Ovary (tissue), 3 donors: ENCODE measurements at regions not wholly inside any gene's neighbourhood (a gene's known extent, or its start where the extent isn't known, plus 50 kb on each side); places are given as distances from the start of the nearest gene placed in this dataset.

Experiments
- CTCF ChIP-seq, 3 donors: fragments of 450-650 bp in 2 of 3; fragments of 200-600 bp in 1 of 3; IDR thresholded peaks; one replicate each; pipeline versions ENCODE4 v1.5.1 to v1.8.0; 2016 to 2022; ENCODE audit warnings: antibody characterized with exemption in 3 of 3, mild to moderate bottlenecking in 1 of 3
- EP300 ChIP-seq: sonication (generic); formaldehyde crosslinking; IDR thresholded peaks from one replicate; pipeline ENCODE4 v1.6.1; 2017; ENCODE audit warnings: antibody characterized with exemption
- POLR2A ChIP-seq: fragments of 450-650 bp; IDR thresholded peaks from one replicate; pipeline ENCODE4 v1.6.1; 2017; ENCODE audit warnings: antibody characterized with exemption, mild to moderate bottlenecking, moderate library complexity
- donor health status: DM: no; HTN: no; CAD: no.

- TF ChIP-seq CTCF (IDR thresholded peaks at IDR 0.05) (no peak), POLR2A (no peak), EP300 (no peak)
Observed at GRCh38 chrX:150143721-150144440, 205.6 kb upstream of the EOLA2 start.
